GM19328 (cell line): ENCODE measurements at regions not wholly inside any gene's neighbourhood (a gene's known extent, or its start where the extent isn't known, plus 50 kb on each side); places are given as distances from the start of the nearest gene placed in this dataset.
"Not testable (repeated sequence)": the region's sequence is repeated elsewhere in the genome, so short reads cannot be mapped to it uniquely, and the experiment has no call there.

Experiments
- ATAC-seq: cut with Tn5 transposase; IDR thresholded peaks from one replicate; pipeline ENCODE4 v1.9.1; 2021; ENCODE audit warnings: mild to moderate bottlenecking, moderate library complexity; ENCODE audit not compliant: unreplicated experiment

- ATAC-seq = no peak
Measured at GRCh38 chr12:68422956-68423574, 90.9 kb upstream of the MDM1 start.

- no peak for ATAC-seq
Measured at GRCh38 chr12:68425998-68426397, 93.8 kb upstream of the MDM1 start.

DNA sequence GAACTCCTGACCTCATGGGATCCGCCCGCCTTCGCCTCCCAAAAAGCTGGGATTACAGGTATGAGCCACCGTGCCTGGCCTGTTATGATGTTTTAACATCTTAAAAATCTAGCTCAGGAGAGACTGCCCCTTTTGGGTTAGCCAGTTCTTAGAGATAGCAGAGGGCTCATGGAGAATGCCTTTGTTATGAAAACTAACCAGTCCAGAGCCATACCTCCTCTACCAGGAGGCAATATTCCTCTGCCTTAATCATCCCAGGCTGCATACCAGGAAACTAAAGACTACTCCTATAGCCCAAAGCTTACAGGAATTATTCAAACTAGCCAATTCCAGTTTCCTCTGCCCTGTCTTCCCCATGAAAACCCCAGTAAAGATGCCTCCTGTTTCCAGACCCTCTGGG, 96.0 kb upstream of the MDM1 start:
- ATAC-seq = no peak

- ATAC-seq = no peak
Measured at GRCh38 chr12:68428724-68429501, 96.8 kb upstream of the MDM1 start.

- no peak for ATAC-seq
Measured at GRCh38 chr12:68429696-68430095, 97.5 kb upstream of the MDM1 start.

DNA sequence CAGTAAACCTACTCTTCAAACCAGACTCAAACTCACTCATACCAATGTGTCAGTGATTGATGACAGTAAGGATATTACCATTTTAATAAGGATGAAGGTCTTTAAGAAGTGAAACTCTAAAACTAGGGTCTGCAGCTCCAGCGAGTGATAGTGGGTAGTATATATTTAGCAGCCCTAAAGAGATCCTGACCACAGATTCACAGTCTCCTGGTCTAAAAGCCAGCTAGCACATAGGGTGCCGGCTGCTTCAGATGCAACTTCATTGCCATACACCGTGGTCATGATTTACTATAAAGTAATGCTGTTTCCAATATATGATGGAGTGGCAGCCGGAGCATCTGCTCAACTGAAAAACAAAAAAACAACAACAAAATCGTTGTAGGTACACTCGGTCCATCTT, 99.6 kb upstream of the MDM1 start:
- no peak for ATAC-seq

- ATAC-seq = no peak
Measured at GRCh38 chr12:68432622-68433021, 100.5 kb upstream of the MDM1 start.

GRCh38 chr12:68434391-68435298, 102.5 kb upstream of the MDM1 start:
- no peak for ATAC-seq

DNA sequence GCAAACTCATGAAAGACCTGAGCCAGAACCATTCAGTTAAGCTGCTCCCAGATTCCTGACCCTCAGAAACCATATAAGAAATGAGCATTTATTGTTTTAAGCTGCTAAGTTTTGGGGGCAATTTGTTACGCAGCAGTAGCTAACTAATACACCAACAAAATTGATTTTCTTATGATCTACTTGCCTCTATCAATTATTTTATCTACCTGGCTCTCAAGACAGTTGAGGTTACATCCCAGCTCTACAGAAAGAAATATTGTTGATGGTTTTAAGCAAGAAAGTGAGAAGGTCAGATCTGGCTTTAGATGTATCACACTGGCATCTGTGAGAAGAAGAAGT, 103.1 kb upstream of the MDM1 start:
- ATAC-seq = no peak

- no peak for ATAC-seq
Measured at GRCh38 chr12:68435816-68436215, 103.7 kb upstream of the MDM1 start.

- ATAC-seq = no peak
Measured at GRCh38 chr12:68438601-68439000, 106.4 kb upstream of the MDM1 start.

DNA sequence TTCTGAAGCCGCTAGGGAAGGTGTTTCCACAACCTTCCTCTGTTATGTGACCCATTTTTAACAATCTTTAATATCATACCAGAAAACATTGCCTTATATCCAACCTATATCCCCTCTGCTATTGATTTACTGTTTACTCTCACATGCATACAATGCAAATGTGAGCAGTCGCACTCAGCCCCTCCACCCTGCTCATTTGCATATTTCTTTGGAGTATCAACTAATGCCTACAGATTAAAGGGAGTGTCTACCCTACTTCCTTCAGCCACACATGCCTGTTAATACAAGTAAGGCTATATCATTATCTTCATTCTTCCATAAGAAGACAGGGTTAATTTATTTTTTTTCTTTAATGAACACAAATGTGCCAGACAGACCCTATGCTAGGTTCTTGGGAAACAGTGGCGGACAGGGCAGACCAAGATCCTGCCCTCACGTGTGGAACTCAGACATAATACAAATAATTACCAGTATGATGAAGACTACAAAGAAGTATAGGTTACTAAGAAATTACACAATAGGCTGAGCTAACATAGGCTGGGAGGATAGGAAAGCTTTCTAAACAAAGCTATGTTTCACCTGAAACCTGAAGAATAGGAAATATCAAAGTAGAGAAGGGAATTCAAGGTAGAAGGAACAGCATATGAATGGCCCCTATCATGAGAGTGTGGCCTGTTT, 107.3 kb upstream of the MDM1 start:
- no peak for ATAC-seq

DNA sequence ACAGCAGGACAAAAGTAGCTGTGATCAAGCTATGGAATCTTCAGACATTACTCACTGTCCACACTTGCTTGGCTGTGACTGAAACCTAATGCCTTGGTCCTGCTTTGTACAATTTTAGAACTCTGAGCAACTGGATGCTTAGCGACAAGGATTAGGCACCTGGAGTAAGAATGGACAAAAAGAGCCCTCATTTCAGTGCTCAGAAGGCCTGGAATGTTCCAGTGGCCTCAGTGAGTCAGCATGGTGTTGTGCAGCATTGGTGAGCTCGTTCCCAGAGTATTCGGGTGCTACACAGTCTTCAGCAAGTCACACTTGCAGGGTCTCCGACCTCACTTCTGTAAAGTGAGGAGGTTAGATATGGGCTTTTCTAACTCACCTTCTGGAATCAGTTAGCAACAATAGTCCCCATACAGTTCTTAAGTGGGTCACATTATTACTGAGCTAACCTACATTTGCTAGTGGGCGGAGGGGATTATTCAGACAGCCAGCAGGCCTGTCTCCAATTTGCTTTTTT, 108.0 kb upstream of the MDM1 start:
- no peak for ATAC-seq

DNA sequence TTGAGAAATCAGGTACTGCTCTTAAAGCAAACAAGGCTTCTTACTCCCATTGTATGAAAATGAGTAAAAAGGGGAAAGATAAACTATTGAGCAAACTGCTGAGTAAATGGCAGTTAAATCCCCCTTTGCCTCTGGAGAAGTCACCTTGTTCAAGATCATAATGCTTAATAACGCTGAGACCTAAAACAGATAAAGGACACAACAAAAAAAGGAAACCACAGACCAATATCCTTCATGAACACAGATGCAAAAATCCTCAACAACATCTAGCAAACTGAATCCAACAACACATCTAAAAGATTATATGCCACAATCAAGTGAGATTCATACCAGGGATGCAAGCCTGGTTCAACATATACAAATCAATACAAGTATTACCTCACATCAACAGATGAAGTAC, 109.0 kb upstream of the MDM1 start:
- ATAC-seq = no peak

DNA sequence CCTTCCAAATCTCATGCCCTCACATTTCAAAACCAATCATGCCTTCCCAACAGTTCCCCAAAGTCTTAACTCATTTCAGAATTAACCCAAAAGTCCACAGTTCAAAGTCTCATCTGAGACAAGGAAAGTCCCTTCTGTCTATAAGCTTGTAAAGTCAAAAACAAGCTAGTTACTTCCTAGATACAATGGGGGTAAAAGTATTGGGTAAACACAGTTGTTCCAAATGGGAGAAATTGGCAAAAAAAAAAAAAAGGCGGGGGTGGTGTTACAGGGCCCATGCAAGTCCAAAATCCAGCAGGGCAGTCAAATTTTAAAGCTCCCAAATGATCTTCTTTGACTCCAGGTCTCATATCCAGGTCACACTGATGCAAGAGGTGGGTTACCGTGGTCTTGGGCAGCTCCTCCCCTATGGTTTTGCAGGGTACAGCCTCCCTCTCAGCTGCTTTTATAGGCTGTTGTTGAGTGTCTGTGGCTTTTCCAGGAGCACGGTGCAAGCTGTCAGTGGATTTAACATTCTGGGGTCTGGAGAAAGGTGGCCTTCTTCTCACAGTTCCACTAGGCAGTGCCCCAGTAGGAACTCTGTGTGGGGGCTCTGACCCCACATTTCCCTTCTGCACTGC, 110.3 kb upstream of the MDM1 start:
- ATAC-seq = not testable (repeated sequence)

DNA sequence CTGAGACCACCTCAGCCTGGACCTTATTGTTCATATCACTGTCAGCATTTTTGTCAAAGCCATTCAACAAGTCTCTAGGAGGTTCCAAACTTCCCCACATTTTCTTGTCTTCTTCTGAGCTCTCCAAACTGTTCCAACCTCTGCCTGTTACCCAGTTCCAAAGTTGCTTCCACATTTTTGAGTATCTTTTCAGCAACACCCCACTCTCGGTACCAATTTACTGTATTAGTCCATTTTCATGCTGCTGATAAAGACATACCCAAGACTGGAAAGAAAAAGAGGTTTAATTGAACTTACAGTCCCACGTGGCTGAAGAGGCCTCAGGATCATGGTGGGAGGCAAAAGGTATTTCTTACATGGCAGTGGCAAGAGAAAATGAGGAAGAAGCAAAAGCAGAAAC, 111.5 kb upstream of the MDM1 start:
- ATAC-seq = not testable (repeated sequence)

DNA sequence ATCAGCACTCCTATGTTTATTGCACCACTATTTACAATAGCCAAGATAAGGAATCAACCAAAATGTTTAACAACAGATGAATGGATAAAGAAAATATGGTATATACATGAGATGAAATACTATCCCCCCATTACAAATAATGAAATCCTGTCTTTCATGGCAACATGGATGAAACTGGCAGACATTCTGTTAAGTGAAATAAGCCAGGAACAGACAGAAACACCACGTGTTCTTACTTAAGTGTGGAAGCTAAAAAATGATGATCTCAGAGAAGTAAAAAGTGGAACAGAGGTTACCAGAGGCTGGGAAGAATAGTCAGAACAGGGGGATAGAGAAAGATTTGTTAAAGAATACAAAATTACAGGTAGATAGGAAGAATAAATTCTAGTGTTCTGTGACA, 113.7 kb upstream of the MDM1 start:
- no peak for ATAC-seq

DNA sequence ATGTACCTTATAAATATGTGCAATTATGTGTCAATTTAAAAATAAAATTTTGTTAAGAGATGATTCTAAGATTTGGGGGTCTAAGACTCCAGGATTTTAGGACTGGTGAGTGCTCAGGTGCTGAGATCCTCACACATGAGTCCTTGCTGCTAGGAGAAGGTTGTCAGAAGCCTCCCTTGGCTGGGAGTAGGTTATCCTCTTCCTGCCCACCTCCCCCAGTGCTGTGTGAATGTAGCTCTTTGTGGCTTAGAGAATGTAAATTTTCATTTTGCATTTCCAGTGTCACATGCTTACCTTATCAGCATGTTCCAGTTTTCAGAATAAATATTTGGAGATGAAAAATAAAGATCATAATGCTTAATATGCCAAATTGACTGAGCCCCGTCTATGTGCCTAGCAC, 114.2 kb upstream of the MDM1 start:
- ATAC-seq = no peak

- ATAC-seq = no peak
Measured at GRCh38 chr12:68446901-68447796, 115.0 kb upstream of the MDM1 start.
